ENCODE measurements at regions not wholly inside any gene's neighbourhood (a gene's known extent, or its start where the extent isn't known, plus 50 kb on each side); places are given as distances from the start of the nearest gene placed in this dataset.
A peak's percentile ranks its signal among the peaks of the same experiment; 100 is the strongest.
"Not testable (repeated sequence)": the region's sequence is repeated elsewhere in the genome, so short reads cannot be mapped to it uniquely, and the experiment has no call there.

GRCh38 chr12:75943730-75944096 is 87.9 kb downstream of the PHLDA1 start:
- TF ChIP-seq EHMT2 (IDR thresholded peaks at IDR 0.05; ENCODE audit: low read depth) = no peak
- TF ChIP-seq HOXB5 (CRISPR knock-in tag; IDR thresholded peaks at IDR 0.05) = no peak
- TF ChIP-seq HEYL (CRISPR knock-in tag; IDR thresholded peaks at IDR 0.05) = no peak
- no peak for TF ChIP-seq ZFP36 (IDR thresholded peaks at IDR 0.05; ENCODE audit: borderline replicate concordance, partially characterized antibody)
- TF ChIP-seq MAX (IDR thresholded peaks at IDR 0.05) = 0 out of 2 replicates have a peak, but pooled peaks have one; percentile 13
- no peak for TF ChIP-seq GATA3 (IDR thresholded peaks at IDR 0.05; ENCODE audit: borderline replicate concordance)
- peak; percentile 59; the same call in 1 of the 2 replicates for TF ChIP-seq HOXA7 (CRISPR knock-in tag; IDR thresholded peaks at IDR 0.05)
- no peak; the same call in 1 of the 2 replicates for TF ChIP-seq E2F6 (IDR thresholded peaks at IDR 0.05; ENCODE audit: borderline replicate concordance, low read depth)
- TF ChIP-seq RAD21 (conservative IDR thresholded peaks at IDR 0.05 in 1 of 2, IDR thresholded peaks at IDR 0.05 in 1 of 2) = peak in 1 of 2 experiments; percentile 15; a peak in 3 of 5 replicates
- no peak for TF ChIP-seq FOXS1 (CRISPR knock-in tag; IDR thresholded peaks at IDR 0.05)
- 0 out of 2 replicates have a peak, but pooled peaks have one; percentile 71 for TF ChIP-seq FOSB (CRISPR knock-in tag; IDR thresholded peaks at IDR 0.05)
- no peak for TF ChIP-seq RARB (CRISPR knock-in tag; IDR thresholded peaks at IDR 0.05)
- 0 out of 2 replicates have a peak, but pooled peaks have one; percentile 19 for TF ChIP-seq EHF (CRISPR knock-in tag; IDR thresholded peaks at IDR 0.05)
- TF ChIP-seq ATOH8 (CRISPR knock-in tag; IDR thresholded peaks at IDR 0.05; ENCODE audit: low read depth) = no peak
- FAIRE-seq (no peak), ATAC-seq (peak; percentile 69 to 76), DNase-seq (ENCODE audit: low read depth in 1 of 2, low spot score in 1 of 2) (peak in 1 of 2 experiments; percentile 87)
- H3K27ac ChIP-seq = peak overlapping the region; percentile 91 to 96
- no peaks in the 10 kb centered on the region for H3K9me3 ChIP-seq
- ChIA-PET CTCF (interaction anchor here (0.7 to 2.0 kb wide), 3 partner anchors 9 to 88 kb away, joined by 3 to 8 read pairs (median 3); partner anchors contain the start of gene PHLDA1), POLR2A (interaction anchor here (0.9 to 2.0 kb wide), 4 partner anchors 34 to 87 kb away, joined by 3 to 10 read pairs (median 5); partner anchors contain the start of gene PHLDA1)
- peak overlapping the region; percentile 2; the same call in 1 of the 3 replicates for H3K4me3 ChIP-seq
- H3K4me1 ChIP-seq = peaks cover 59% of the 10 kb centered on the region
- 0% methylated on average over 1 of the region's 1 CpG for WGBS (ENCODE audit: missing lambda C conversion rate)
- peak overlapping the region; percentile 80 for H3K4me2 ChIP-seq

GRCh38 chr12:75941661-75942060 is 89.9 kb downstream of the PHLDA1 start:
- FAIRE-seq; CTCF ChIA-PET; H3K4me2 ChIP-seq; ATAC-seq; DNase-seq (ENCODE audit: low read depth in 1 of 2, low spot score in 1 of 2); POLR2A ChIA-PET; H3K9me3 ChIP-seq; H3K4me3 ChIP-seq: not testable (repeated sequence)
- Histone ChIP-seq H3K27ac (peak overlapping the region in 1 of 2 experiments; percentile 80; a peak in 3 of 6 replicates), H3K4me1 (peaks cover 52% of the 10 kb centered on the region)
- no CpG with 5 or more reads among the region's 31 CpGs for WGBS (ENCODE audit: missing lambda C conversion rate)

GRCh38 chr12:75939016-75939642 is 92.4 kb downstream of the PHLDA1 start:
- POLR2A ChIA-PET = no interaction called here
- 94% methylated on average over 5 of the region's 5 CpGs for WGBS (ENCODE audit: missing lambda C conversion rate)
- DNase-seq (ENCODE audit: low read depth in 1 of 2, low spot score in 1 of 2) (no peak), FAIRE-seq (no peak), ATAC-seq (no peak)
- Histone ChIP-seq H3K4me2 (no peak overlapping the region), H3K4me3 (no peak overlapping the region), H3K4me1 (peaks cover 55% of the 10 kb centered on the region), H3K27ac (peak overlapping the region; percentile 74 to 82), H3K9me3 (no peaks in the 10 kb centered on the region)
- 0 out of 2 replicates have a peak, but pooled peaks have one; percentile 30 for TF ChIP-seq HOXB13 (CRISPR knock-in tag; IDR thresholded peaks at IDR 0.05; ENCODE audit: low read depth)
- TF ChIP-seq BHLHE40 (IDR thresholded peaks at IDR 0.05; ENCODE audit: low read depth, low read length) = no peak
- CTCF ChIA-PET = interaction anchor here (0.6 kb wide), 1 partner anchor 70 kb away, joined by 3 read pairs; no protein-coding TSS in a partner anchor

- H3K27ac ChIP-seq = peak overlapping the region; percentile 74 to 90
- DNase-seq (ENCODE audit: low read depth in 1 of 2, low spot score in 1 of 2) (no peak), FAIRE-seq (no peak), ATAC-seq (no peak)
- TF ChIP-seq ZNF302 (CRISPR knock-in tag; IDR thresholded peaks at IDR 0.05) (0 out of 2 replicates have a peak, but pooled peaks have one; percentile 21), ESRRA (IDR thresholded peaks at IDR 0.05; ENCODE audit: borderline replicate concordance, low read length) (no peak), CHD4 (IDR thresholded peaks at IDR 0.05; ENCODE audit: borderline replicate concordance) (no peak), EP300 (IDR thresholded peaks at IDR 0.05) (no peak), PBX3 (IDR thresholded peaks at IDR 0.05) (no peak)
- H3K4me1 ChIP-seq = peaks cover 56% of the 10 kb centered on the region
- POLR2A ChIA-PET = no interaction called here
- H3K9me3 ChIP-seq = no peaks in the 10 kb centered on the region
- H3K4me3 ChIP-seq = no peak overlapping the region
- CTCF ChIA-PET = no interaction called here
- WGBS (ENCODE audit: missing lambda C conversion rate) = 84% methylated on average over 2 of the region's 2 CpGs
- H3K4me2 ChIP-seq = no peak overlapping the region
Measured at GRCh38 chr12:75938189-75938588, 93.4 kb downstream of the PHLDA1 start.
